Breast epithelium (tissue), 3 donors: ENCODE measurements at regions not wholly inside any gene's neighbourhood (a gene's known extent, or its start where the extent isn't known, plus 50 kb on each side); places are given as distances from the start of the nearest gene placed in this dataset.

Experiments
- CTCF ChIP-seq, 3 donors: fragments of 450-650 bp; IDR thresholded peaks; one replicate each; pipeline ENCODE4 v1.5.1; 2016 to 2017; ENCODE audit warnings: antibody characterized with exemption in 3 of 3, mild to moderate bottlenecking in 3 of 3, moderate library complexity in 3 of 3
- POLR2A ChIP-seq: fragments of 450-650 bp; IDR thresholded peaks from one replicate; pipeline ENCODE4 v1.6.1; 2016; ENCODE audit warnings: antibody characterized with exemption, mild to moderate bottlenecking, moderate library complexity

GRCh38 chr10:109633846-109634245 is 289.5 kb downstream of the XPNPEP1 start:
- no peak for TF ChIP-seq CTCF (IDR thresholded peaks at IDR 0.05)
- TF ChIP-seq POLR2A, result no peak
